ENCODE measurements at regions not wholly inside any gene's neighbourhood (a gene's known extent, or its start where the extent isn't known, plus 50 kb on each side); places are given as distances from the start of the nearest gene placed in this dataset.
A peak's percentile ranks its signal among the peaks of the same experiment; 100 is the strongest.
"Not testable (repeated sequence)": the region's sequence is repeated elsewhere in the genome, so short reads cannot be mapped to it uniquely, and the experiment has no call there.

GRCh38 chr7:63044721-63045120 lies 953.9 kb upstream of the ZNF722 start:
- DNase-seq (ENCODE audit: low spot score): no peak
- no peak for FAIRE-seq

GRCh38 chr7:63045575-63045974 lies 953.1 kb upstream of the ZNF722 start:
- no peak for DNase-seq (ENCODE audit: low spot score)
- FAIRE-seq: no peak

DNA sequence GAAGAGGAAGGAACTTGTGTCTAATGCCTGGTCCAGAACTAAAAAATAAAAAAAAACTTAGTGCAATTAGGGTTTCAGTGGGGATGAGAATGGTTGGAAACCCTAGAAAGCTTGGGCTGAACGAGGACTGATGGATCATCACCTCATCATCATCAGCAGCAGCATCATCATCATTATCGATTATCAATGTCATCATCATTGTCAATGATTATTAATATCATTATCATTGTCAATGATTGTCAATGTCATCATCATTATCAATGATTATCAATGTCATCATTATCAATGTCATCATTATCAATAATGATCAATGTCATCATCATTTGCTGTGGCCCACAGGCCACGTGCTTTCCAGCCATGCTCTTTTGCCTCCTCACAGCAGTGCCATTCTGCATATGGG lies 952.0 kb upstream of the ZNF722 start:
- FAIRE-seq (peak; percentile 48), DNase-seq (ENCODE audit: low spot score) (no peak)

DNA sequence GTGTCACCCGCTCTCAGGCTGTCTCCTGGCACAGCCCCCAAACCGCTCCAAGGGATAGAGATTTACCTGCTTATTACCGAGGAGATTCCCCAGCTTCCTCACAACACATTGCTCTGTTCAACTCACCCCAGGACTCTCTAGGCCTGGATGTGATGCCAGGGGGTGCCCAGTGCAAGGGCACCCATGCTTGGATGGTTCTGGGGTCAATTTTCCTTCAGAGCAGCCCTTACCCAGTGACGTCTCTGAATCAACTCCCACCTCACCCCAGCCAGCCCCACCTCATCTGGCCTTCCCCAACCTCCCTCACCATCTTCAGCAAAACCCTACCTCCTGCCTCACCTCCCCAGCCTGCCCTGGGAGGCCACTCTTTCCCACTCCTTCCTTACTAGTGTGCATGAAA lies 951.6 kb upstream of the ZNF722 start:
- no peak for FAIRE-seq

GRCh38 chr7:63047546-63047945 lies 951.1 kb upstream of the ZNF722 start:
- DNase-seq (ENCODE audit: low spot score) (no peak), FAIRE-seq (no peak)

More for the DNA sequence above, 951.6 kb upstream of the ZNF722 start:
- no peak for DNase-seq (ENCODE audit: low spot score)

- DNase-seq (ENCODE audit: low spot score) (no peak), FAIRE-seq (no peak)
Observed at GRCh38 chr7:63054191-63054661, 944.4 kb upstream of the ZNF722 start.

GRCh38 chr7:63057265-63057664 lies 941.4 kb upstream of the ZNF722 start:
- no peak for DNase-seq (ENCODE audit: low spot score)
- FAIRE-seq: no peak

- FAIRE-seq; DNase-seq (ENCODE audit: low spot score): not testable (repeated sequence)
Observed at GRCh38 chr7:63060701-63061100, 937.9 kb upstream of the ZNF722 start.

DNA sequence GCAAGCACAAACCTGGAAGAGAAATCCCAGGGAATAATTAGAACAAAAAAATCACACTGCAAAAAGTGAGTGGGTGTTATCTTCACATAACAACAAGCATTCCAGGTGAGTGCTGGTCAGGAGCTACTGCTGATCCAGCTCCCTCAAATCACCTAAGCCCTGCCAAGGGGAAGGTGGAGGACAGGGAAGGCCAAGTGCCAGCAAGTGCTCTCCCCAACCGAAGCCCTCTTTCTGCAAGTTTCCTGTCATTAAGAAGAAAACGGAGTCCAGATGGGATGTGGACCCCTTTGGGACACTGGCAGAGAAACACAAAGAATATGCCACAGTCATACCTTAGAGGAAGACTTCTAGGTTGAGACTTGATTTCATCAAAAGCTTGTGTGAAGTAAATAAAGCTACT lies 933.0 kb upstream of the ZNF722 start:
- FAIRE-seq (no peak), DNase-seq (ENCODE audit: low spot score) (no peak)

DNA sequence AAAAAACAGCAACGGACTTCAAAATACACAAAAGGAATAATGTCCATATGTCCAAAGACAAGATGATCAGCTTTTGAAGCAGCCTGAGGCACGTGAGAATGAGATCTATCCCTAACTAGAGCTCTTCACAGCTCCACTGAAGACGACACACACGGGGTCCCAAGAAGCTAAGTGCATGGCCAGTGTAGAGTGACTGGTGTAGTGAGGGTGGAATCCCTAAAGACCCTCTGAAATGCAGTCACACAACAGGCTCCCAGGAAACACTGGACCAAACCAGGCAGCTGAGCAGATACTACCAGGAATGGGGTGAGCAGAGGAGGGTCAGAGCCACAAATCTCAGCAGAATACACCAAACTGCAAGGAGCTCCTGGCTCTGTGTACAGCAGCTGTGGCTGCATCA lies 932.4 kb upstream of the ZNF722 start:
- not testable (repeated sequence) for FAIRE-seq; DNase-seq (ENCODE audit: low spot score)

GRCh38 chr7:63067897-63068585 lies 930.6 kb upstream of the ZNF722 start:
- DNase-seq (ENCODE audit: low spot score): peak; percentile 94
- peak; percentile 92 for FAIRE-seq

DNA sequence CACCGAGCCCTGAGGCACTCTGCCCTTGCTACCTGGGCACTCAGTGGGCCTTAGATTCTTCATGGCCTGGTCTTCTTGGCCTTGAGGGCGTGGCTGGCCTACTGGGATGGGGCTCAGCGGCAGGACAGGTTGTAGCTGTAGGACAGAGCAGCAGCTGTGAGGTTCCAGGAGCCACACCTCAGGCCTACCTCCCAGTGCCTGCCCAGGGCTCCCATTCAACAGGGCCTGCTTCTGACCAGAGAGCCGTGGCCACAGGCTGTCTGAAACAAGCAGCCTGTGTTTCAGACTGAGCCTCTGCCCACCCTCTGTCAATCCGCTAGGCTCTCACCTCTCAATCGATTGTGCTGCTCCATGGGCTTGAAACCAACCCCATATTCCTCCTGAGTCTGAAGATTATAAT lies 928.0 kb upstream of the ZNF722 start:
- no peak for FAIRE-seq
- no peak for DNase-seq (ENCODE audit: low spot score)

DNA sequence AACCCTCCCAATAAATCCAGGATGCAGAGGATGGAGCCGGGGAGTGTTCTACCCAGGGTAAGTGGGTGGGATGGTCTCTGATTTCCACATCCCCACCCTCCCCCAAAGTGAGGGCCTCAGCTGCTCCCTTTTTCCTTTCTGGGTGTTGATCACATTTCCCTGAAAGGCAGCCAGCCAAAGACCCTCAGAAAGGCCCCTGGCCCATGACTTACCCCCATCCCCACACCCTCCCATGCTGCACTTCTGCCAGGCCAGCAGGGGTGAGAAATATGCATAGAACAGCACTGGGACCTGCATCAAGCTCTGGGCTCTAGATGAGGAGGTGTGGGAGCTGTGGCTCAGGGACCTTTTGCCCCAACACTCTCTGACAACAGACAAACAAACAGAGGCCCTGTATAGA lies 927.3 kb upstream of the ZNF722 start:
- no peak for DNase-seq (ENCODE audit: low spot score)
- no peak for FAIRE-seq

DNA sequence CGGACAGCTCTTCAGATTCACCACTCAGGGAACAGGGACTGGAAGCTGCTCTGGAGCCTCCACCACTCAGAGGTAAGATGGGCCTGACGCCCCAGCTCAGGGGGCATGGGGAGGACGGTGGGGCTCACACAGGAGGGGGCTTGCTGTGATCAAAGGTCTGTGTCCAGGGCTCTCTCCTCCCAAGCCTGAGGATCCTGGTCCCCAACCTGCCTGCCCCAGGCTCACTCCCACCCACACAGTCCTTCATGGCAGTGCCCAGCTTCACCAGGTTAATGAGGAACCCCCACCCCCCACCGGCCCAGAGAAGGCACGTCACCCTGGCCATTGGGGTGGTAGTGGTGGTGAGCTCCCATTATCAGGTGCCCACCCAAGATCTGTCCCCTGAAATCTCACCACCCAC lies 926.7 kb upstream of the ZNF722 start:
- DNase-seq (ENCODE audit: low spot score) (no peak), FAIRE-seq (no peak)

GRCh38 chr7:63072806-63073205 lies 925.8 kb upstream of the ZNF722 start:
- FAIRE-seq: no peak

DNA sequence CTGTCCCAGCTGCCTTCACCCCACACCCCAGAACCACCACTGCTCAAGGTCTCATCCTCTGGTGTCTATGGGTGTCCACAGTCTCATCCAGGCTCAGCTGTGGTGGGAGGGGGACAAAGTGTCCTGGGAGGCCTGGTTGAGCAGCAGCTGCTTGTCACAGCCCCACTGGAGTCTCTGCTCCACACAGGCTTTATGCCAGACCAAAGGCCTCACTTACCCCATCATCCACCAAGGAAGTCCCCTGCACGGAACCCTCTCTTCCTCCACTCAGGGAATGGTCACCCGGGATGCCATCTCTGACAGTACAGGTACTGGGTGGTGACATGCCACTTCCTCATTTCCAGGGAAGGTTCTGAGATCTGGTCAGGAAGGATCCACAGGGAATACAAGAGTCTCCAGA lies 925.4 kb upstream of the ZNF722 start:
- DNase-seq (ENCODE audit: low spot score): no peak
- FAIRE-seq: no peak

More at GRCh38 chr7:63072806-63073205, 925.8 kb upstream of the ZNF722 start:
- no peak for DNase-seq (ENCODE audit: low spot score)

GRCh38 chr7:63073736-63074135 lies 924.9 kb upstream of the ZNF722 start:
- DNase-seq (ENCODE audit: low spot score): no peak
- no peak for FAIRE-seq

GRCh38 chr7:63077841-63078240 lies 920.8 kb upstream of the ZNF722 start:
- no peak for DNase-seq (ENCODE audit: low spot score)
- no peak for FAIRE-seq

DNA sequence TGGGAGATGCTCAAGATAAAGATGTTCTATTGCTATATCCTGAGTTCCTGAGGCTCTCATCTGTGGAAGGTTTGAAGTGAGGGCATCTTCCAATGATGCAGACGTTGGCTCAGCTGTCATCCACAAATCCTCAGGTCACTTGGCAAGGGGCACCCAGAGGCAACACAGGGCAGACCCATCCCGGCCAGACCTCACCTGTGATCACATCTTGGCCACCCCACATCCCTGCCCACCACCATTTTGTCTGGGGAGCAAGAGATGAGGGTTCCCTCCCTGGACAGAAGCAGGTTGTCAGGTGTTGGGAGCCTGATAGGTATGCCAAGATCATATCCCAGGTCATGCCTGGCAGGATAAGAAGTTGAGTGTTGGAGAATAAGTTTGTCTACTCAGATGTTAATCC lies 918.2 kb upstream of the ZNF722 start:
- peak; percentile 17 for FAIRE-seq
- DNase-seq (ENCODE audit: low spot score): no peak

- no peak for DNase-seq (ENCODE audit: low spot score)
- no peak for FAIRE-seq
Observed at GRCh38 chr7:63080831-63081230, 917.8 kb upstream of the ZNF722 start.

DNA sequence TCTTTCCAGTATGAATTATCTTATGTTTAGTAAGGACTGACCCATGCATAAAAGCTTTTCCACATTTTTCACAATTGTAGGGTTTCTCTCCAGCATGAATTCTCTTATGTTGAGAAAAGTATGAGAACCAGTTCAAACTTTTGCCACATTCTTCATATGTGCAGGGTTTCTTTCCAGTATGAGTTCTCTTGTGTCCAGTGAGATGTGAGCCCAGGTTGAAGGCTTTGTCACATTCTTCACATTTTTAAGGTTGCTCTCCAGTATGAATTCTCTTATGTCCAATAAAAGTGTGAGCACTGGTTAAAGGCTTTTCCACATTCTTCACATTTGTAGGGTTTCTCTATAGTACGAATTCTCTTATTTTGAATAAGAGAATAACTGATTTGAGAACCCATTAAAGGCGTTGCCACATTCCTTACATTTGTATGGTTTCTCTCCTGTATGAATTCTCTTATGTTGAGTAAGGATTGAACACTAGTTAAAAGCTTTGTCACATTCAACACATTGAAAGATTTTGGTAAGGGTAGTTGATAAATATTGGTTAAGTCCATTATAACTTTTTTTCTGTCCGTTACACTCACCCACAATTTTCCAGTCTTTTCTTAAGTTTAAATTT lies 911.0 kb upstream of the ZNF722 start:
- DNase-seq (ENCODE audit: low spot score) (no peak), FAIRE-seq (no peak)

DNA sequence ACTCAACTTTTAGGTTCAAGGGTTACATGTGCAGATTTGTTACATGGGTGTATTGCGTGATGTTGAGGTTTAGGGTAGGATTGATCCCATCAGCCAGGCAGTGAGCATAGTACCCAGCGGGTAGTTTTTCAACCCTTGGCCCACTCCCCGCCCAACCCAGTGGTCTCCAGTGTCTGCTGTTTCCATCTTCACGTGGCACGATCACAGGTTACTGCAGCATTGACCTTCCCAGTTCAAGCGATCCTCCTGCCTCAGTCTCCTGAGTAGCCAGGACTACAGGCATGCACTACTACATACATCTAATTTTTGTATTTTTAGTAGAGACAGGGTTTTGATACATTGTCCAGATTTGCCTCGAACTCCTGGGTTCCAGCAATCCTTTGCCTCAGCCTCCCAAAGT lies 905.7 kb upstream of the ZNF722 start:
- DNase-seq (ENCODE audit: low spot score): no peak
- FAIRE-seq: no peak

DNA sequence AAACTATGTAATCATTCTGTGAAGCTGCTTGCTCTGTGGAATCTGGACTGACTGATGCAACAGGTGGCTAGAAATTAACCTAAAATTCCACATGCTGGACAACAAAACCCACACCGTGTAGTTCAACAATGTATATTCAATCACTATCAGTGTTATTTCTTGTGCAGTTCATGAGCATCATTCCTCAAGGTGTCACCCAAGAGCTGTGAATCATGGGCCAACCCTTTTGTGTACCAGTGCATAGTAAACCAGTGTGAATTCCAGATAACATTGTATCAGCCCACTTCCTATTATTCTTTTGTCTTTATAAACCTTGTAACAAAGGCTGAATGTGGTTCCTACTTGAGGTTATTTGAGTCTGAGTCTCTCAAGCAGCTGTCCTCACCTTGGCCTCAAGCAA lies 905.2 kb upstream of the ZNF722 start:
- FAIRE-seq (no peak), DNase-seq (ENCODE audit: low spot score) (no peak)
